T-helper 1 cell treated with Interleukin-12 subunit alpha and Interleukin-12 subunit beta and Interleukin-4 antibody, amounts not matched to agents 30 ng/mL and 1 ng/mL, for 36 hours (primary cell): ENCODE measurements at regions not wholly inside any gene's neighbourhood (a gene's known extent, or its start where the extent isn't known, plus 50 kb on each side); places are given as distances from the start of the nearest gene placed in this dataset.

Experiments
- intact Hi-C: fragments of 100-400 bp; cut with micrococcal nuclease; formaldehyde crosslinking; loops from one replicate; pipeline ENCODE4 v1.15.1; 2024

DNA sequence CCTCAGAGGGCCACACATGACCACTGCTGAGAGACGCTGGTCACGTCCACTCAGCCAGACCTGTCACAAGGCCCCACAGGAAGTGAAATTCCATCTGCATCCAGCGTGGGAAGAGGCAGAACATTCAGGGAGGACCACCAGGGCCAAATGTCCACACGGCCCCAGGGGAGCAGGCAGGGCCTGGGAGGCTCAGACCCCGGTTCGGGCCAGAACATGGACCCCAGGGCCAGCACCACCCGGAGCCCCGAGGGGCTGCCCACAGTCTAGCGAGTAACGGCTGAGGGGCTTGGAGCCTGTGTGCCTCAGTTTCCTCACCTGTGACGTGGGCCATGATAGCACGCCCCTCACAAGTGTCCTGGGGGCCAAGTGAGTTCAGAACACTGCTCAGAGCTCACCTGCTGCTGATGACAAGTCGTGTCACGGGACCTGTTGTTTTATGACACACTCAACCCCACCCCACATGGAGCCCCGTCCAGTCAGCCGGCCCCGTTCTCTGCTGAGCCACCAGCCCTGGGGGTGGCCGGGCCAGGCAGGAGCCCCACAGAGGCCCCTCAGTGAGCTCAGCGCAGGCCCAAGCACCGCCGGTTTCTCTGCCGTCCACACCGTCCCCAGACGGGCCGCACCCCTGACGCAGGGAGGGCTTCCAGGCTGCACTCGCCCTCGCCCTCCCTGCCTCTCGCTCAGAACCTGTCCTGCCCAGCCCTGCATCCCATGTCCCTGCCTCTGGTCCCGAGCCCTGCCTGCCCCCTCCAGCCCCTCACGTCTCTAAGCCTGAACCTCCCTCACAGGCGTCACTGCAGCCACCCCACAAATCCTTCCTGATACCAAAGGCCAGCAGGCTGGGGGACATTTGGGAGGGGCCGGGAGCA, 79.5 kb upstream of the GALNT9 start:
- intact Hi-C loops: no loop called here

DNA sequence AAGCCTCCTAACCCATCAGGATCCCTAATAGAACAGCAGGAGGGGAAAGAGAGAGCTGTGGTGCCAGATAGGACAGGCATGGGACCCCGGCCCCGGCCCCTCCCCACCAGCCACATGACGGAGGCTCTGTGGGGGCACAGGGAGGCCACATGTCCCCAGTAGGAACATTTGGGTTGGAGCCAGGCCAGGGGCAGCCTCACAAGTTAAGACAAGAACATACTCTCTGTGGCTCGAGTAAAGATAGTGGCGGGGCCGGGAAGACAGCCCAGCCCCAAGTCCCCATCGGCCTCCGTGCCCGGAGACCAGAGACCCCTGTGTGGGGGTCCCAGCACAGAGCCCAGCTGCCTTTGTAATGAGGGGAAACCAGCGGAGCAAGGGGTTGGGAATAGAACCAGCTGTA, 78.6 kb upstream of the GALNT9 start:
- intact Hi-C loops: no loop called here

DNA sequence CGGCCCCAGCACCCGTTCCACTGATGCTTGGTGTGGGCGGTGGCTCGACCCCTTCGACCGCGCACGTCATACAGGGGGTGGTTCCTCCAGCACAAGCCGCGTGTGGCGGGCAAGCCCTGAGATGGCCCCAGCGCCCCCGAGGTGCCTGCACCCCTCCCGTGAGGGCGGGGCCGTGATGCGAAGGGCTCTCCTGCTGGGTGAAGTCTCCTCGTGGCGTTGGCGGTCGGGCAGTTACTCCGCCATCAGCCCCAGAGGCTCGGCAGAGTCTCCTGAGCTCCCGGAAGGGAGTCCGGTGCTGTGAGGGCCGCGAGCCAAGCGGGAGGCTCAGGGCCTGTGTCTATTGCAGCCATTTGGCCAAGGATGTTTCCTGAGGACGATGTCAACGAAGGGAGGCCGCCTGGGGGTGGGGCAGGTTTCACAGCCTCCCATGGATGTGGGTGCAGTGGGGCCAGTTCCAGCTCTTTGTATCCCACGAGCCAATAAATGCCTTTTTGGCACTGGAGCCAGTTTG, 78.1 kb upstream of the GALNT9 start:
- intact Hi-C loops: no loop called here

DNA sequence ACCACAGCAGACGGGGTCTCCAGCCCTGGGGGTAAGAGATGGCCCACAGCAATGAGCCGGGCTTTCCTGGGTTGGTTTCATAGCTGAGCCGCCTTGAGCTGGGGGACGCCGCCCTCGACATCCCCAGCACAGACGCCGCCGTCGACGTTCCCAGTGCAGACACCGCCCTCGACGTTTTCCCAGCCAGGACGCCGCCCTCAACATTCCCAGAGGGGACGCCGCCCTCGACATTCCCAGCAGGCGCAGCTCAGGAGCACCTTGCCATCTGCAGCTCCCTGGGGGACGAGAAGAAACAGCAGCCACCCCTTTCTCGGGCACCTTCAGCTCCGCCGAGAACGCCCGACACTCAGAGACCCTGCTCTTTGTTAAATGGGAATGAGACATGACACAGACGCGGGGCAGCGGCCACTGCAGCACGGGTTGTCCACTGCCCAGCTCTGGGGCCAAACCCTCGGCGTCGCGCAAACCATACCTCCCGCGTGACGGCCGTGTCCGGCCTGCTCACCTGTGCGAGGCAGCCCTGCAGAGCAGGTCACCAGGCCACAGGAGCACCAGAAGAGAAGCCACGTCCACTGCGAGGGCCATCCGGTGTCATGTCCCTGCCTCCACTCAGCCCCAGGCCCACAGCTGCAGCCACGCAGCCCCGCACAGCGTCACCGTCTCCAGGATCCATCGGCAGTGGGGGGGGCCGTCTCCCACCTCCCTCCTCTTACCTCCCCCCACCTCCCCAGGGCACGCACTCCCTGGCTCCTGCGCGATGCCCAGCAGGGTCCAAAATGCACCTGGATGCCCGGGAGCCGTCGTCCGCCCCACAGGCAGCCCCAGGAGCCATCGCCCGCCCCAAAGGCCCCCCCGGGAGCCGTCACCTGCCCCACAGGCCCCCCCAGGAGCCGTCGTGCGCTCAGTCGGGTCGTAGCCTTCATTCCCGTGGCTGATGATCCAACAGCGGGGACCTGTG, 77.4 kb upstream of the GALNT9 start:
- intact Hi-C loops: no loop called here

DNA sequence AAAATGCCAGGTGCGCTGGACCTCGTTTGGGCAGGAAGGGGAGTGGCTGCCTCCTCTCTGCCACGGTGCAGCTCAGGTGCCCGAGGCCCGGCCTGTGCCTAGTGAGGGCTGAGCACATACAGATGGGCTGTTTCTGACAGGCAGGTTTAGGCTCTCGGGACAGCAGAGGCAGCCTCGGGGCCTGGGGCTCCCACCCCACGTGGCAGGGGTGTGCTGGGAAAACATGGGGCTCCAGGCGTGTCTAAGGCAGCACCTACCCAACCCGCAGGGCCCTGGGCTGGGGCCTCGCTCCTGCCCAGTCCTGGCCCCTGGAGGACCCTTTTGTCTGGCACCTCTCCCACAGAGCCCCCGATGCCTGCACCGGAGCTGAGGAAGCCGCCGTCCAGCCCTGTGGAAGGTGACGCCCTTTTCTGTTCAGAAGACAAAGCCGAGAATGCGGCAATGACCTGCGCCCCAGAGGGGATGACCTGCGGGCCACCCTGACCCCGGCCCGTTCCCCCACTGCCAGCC, 76.4 kb upstream of the GALNT9 start:
- intact Hi-C loops: no loop called here

DNA sequence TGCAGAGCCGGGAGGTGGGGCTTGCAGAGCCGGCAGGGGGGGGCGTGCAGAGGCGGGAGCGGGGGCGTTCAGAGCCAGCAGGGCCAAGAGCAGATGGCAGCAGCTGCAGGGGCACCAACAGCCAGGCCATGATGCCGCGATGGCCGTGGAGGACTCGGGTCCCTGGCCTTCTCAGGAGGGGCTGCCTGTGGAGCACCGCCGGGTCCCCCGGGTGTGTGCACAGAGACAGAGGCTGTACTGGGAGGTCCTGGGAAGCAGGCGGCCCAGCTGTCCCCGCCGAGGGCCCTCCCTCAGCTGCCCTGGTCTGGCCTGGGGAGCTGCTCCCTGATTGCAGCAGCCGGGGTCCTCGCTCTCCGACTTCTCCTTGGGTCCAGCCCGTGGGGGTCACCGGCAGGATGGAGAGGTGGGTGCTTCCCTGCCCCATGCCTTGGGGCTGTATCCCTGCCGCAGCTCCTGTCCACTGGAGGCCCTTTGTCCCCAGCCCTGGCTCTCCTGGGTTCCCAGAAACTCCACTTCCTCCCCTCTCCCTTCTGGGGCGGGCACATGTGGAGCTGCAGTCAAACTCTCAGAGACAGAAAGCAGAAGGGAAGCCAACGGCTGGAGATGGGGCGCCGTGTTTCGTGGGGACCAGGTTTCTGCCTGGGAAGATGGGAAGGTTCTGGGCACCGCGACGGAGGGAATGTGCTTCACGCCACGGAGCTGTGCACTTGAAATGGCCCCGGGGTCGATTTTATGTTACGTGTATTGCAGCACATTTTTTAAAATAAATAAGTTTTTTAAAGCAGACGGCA, 75.8 kb upstream of the GALNT9 start:
- intact Hi-C loops: no loop called here

DNA sequence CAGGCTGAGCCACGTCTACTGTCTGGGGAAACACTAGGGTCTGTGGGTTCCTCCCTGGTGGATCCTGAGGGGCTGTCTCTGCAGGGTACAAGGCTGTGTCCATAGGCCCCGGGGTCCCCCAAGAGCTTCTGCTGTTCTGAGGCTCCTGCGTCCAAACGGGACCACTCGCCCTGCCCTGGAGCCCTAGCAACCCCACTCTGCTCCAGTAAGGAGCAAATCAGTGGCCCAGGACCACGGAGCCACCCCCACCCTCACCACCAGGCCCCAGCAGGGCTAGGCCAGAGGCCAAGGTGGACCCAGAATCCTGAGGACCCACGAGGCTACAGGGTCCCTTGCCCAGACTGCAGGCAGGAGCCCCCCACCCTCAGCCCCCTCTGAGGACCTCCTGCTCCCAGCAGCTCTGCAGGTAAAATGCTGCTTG, 75.1 kb upstream of the GALNT9 start:
- intact Hi-C loops: no loop called here

DNA sequence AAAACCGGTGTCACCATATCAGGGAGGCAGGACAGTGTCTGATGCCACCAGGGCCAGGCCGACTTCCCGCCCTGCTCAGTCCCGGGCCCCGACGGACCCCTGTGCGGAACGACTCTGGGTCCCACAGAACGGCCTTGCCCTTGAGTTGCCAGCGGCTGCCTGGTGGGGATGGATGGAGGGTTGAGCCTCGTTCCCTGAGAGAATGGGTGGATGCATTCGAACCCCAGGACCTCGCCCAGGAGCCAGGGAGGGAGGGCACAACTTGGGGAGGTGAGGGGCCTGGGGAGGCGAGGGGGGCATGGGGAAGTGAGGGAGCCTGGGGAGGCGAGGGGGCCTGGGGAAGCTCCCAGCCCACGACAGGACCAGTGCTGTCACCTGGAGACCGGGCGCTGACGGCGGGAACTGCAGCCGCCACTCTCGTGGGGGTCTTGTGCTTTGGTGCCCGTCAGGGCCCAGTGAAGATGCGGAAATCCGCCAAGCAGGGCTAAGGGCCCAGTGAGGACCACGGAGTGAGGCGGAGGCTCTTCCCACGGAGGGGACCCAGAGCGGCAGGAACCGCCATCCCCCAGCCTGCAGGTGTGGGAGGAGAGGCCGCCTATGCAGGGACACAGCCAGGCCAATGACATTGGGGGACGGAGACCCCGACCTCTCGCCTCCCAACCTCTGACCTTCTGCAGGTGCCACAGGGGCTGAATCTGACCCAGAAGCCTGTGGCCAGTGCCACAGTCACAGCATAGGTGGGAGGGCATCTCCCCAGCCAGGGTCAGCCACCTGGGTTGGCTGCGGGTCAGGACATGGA, 74.4 kb upstream of the GALNT9 start:
- intact Hi-C loops: no loop called here

DNA sequence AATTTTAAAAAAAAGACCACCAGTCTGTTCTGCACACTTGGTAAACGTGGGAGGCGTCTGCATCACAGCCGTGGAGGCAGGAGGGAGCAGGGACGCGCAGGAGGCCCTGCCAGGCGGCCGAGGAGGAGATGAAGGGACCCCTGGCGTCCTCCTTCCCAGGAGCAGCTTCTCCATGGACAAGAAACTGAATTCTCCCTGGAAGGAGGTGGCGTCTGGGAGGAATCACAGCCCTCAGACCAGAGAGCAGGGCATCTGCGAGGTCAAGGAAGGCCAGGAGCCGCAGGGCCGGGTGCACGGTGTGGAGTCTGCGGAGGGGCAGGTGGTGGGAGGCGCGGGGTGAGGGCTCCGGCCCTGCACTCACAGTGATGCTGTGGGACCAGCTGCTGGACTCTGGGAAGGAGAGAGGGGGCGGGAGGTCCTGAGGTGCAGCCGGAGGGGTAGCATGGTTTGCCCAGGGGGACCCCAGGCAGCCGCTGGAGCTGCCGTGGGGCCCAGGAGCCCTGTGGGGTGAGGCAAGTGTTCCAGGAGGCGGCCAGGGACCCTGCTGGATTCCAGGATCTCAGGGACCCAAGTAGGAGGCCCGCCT, 73.5 kb upstream of the GALNT9 start:
- intact Hi-C loops: no loop called here

DNA sequence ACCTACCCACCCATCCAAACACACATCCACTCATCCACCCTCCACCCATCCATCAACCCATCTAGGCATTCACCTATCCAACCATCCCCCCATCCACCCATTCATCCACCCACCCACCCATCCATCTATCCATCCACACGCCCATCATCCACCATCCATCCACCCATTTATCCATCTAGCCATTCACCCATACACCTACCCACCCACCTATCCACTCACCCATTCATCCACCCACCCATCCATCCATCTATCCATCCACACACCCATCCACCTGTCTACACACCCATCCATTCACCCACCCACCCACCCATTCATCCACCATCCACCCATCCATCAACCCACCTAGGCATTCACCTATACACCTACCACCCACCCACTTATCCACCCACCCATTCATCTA, 72.6 kb upstream of the GALNT9 start:
- intact Hi-C loops: no loop called here

DNA sequence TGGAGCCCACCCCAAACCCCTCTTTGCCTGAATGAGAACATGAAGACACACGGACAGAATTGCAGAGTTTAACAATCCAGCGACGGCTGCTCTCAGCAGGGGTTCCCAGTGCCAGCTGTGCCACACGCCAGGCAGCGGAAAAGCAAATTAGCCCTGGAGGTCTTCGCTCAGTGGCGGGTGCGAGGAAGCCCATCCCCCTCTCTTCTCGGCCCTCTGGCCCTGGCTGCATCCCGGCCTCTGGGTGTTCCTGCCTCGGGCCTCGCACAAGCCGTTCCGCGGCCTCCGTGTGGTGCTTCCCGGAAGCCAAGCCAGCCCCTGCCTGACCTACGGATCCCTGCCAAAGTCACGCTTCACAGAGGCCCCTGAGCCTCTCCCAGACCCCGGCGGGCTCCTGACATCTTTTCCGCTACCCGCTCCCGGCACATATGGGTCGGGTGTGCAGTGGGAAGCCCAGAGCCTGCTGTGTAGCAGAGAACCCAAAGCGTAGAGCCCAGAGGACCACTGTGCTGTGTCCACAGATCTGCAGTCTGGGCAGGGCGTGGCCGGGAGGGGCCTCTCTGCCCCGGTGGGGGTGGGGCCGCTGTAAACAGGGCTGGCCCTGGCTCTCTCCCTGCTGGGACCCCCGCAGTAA, 70.7 kb upstream of the GALNT9 start:
- intact Hi-C loops: no loop called here

DNA sequence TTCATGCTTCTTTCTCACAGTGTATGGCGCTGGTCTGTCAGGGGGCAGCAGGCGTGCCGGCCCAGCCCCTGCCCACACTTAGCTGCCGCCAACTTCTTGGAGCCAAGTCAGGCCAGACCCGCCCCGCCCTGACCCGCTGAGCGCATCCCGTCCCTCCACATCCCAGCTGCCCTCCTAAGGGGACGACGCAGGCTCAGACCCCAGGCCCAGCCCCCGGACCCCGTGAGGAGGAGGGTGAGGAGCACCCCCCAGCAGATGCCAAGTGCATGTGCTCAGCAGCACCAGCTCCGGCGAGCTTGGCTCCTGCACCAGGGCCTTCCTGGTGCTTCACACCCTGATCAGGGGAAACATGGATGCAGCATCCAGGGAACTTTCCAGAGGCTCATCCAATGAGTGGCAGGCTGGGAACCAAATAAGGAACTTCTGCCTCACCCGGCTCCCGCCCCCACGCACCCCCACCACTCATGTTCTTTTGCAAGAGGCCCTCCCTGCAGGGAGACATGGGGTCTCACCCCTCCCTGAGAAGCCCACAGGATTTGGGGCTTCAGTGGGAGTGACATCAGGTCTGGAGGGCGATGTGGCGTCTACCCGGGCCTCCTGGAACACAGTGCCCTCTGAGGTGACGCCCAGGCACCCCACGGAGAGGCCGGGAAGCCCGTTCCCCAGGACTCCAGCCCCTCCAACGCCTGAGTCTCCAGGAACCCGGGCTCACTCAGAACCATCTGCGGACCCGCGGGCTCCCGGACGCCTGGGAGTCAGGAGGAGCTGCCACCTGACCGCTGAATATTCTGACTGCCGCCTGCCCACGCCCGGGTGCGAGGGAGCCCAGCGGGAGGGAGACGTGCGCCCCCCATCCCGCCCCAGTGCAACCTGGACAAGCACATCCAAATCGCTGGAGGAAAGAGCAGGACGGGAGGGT, 70.0 kb upstream of the GALNT9 start:
- intact Hi-C loops: no loop called here

DNA sequence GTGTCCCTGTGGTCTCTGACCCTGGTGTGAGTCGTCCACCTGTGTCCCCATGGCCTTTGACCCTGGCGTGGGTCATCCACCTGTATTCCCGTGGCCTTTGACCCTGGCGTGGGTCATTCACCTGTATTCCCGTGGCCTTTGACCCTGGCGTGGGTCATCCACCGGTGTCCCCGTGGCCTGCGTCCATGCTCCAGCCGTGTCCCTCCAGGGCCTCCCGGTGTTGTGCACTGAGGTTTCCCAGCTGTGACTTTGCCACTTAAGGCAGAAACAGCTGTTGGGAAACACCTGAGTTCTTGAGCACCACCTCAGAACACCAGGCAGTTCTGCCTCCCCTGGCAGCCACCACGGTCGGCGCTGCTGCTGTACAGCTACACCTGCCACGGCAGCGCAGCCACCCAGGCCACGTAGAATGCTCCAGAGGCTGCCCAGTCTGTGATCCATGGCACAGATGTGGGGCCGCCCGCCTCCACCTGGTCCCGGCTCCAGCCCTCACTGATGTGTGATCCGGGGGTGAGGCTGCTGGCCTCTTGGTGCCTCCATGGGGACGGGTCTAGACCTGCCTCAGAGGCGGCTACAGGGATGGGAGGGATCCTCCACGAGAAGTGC, 69.1 kb upstream of the GALNT9 start:
- intact Hi-C loops: no loop called here

DNA sequence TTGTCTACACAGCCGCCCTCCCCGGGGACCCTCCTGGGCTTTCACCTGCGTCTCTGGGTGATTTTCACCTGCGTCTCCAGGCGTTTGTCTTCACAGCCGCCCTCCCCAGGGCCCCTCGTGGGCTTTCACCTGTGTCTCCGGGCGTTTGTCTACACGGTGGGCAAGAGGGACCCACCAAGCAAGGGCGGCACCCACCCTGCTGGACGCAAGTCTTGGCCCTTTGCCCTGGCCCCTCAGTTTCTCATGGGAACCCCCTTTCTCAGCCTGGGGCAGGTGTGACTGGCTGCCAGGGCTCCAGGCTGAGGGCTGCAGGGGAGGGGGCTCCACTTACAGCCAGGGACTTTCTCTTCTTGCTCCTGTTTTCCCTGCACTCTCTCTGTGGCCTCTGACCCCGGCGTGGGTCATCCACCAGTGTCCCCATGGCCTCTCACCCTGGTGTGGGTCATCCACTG, 68.6 kb upstream of the GALNT9 start:
- intact Hi-C loops: no loop called here

DNA sequence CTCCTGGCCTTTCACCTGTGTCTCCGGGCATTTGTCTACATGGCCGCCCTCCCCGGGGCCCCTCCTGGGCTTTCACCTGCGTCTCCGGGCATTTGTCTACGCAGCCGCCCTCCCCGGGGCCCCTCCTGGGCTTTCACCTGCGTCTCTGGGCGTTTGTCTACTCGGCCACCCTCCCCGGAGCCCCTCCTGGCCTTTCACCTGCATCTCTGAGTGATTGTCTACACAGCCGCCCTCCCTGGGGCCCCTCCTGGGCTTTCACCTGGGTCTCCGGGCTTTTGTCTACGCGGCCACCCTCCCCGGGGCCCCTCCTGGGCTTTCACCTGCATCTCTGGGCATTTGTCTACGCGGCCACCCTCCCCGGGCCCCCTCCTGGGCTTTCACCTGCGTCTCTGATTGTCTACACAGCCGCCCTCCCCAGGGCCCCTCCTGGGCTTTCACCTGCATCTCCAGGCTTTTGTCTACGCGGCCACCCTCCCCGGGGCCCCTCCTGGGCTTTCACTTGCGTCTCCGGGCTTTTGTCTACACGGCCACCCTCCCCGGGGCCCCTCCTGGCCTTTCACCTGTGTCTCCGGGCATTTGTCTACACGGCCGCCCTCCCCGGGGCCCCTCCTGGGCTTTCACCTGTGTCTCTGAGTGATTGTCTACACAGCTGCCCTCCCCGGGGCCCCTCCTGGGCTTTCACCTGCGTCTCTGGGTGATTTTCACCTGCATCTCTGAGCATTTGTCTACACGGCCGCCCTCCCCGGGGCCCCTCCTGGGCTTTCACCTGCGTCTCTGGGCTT, 68.0 kb upstream of the GALNT9 start:
- intact Hi-C loops: no loop called here

DNA sequence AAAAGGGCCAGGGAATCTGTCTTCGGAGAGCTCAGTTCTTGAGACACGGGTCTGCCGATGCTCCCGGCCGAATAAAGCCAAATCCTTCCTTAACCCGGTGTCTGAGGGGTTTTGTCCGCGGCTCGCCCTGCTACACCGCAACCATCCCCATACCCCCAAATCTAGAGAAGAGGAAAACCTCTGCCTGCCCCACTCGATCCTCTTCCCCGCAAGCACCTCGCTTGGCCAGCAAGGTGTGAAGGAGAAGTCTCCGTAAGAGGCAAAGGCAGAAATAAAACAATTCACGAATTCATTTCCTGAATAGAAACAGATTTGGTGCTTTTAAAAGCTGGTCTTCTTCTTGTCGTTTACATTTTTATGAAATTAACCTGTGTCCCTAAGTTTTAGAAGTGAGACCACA, 67.3 kb upstream of the GALNT9 start:
- intact Hi-C loops: no loop called here

DNA sequence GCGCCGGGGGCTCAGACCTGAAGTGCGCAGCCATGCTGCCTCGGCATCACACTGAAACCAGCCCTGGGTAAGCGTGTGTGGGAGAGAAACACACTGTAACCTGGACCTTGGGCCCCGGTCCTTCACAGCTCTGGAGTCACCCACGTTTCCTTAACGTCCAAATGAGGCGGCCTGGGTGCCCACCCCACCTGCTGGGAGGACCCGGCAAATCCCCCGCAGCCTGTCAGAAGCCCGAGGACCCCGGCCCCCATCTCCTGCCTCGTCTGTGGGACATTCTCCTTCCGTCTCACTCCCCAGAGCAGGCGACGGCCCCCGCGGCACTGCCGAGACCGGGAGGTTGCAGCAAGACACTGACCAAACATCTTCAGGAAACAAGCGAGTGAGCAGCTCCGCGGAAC, 66.5 kb upstream of the GALNT9 start:
- intact Hi-C loops: no loop called here
